RWPE1 (cell line): ENCODE measurements at regions not wholly inside any gene's neighbourhood (a gene's known extent, or its start where the extent isn't known, plus 50 kb on each side); places are given as distances from the start of the nearest gene placed in this dataset.

ENCODE experiments used
- CTCF ChIA-PET: fragments of 350-600 bp; sonication (Branson Sonifier 250); formaldehyde crosslinking; extraction: SDS; loops from one replicate; lab custom pipeline; 2021; lab: Yijun Ruan, JAX
- POLR2A ChIA-PET: fragments of 400-600 bp; formaldehyde crosslinking; extraction: SDS; loops from one replicate; lab custom pipeline; 2020; ENCODE audit warnings: antibody characterized with exemption; ENCODE audit not compliant: low non-redundant PET; lab: Yijun Ruan, JAX
- DNase-seq: peaks from one replicate; pipeline ENCODE4 v3.0.0; 2012; ENCODE audit warnings: low spot score
- H3K27ac ChIP-seq: fragments of 450-650 bp; 2 replicates; pipeline ENCODE4 v1.5.1; 2017
- CTCF ChIP-seq: fragments of 450-650 bp; conservative IDR thresholded peaks from 2 replicates; pipeline ENCODE4 v1.5.1; 2017; ENCODE audit warnings: low read depth, mild to moderate bottlenecking

GRCh38 chr12:23126794-23127193 lies 501.8 kb downstream of the ETNK1 start:
- H3K27ac ChIP-seq: no peak overlapping the region
- no peak for DNase-seq
- ChIA-PET CTCF (no interaction called here), POLR2A (no interaction called here)
- no peak for TF ChIP-seq CTCF

- DNase-seq: no peak
- H3K27ac ChIP-seq: no peak overlapping the region
- TF ChIP-seq CTCF: no peak
- CTCF ChIA-PET: no interaction called here
- POLR2A ChIA-PET: no interaction called here
Observed at GRCh38 chr12:23127701-23128100, 502.7 kb downstream of the ETNK1 start.

- ChIA-PET POLR2A (no interaction called here), CTCF (no interaction called here)
- no peak for TF ChIP-seq CTCF
- H3K27ac ChIP-seq: no peak overlapping the region
- DNase-seq: no peak
Observed at GRCh38 chr12:23128462-23128861, 503.5 kb downstream of the ETNK1 start.

GRCh38 chr12:23132357-23132756 lies 507.4 kb downstream of the ETNK1 start:
- POLR2A ChIA-PET: no interaction called here
- no peak for DNase-seq
- TF ChIP-seq CTCF: no peak
- H3K27ac ChIP-seq: no peak overlapping the region
- CTCF ChIA-PET: no interaction called here

GRCh38 chr12:23133471-23133870 lies 508.5 kb downstream of the ETNK1 start:
- CTCF ChIA-PET: no interaction called here
- no peak for TF ChIP-seq CTCF
- POLR2A ChIA-PET: no interaction called here
- H3K27ac ChIP-seq: no peak overlapping the region
- no peak for DNase-seq

- no peak overlapping the region for H3K27ac ChIP-seq
- TF ChIP-seq CTCF: no peak
- ChIA-PET POLR2A (no interaction called here), CTCF (no interaction called here)
- DNase-seq: no peak
Observed at GRCh38 chr12:23139026-23139425, 514.1 kb downstream of the ETNK1 start.

- CTCF ChIA-PET: no interaction called here
- TF ChIP-seq CTCF: no peak
- POLR2A ChIA-PET: no interaction called here
- DNase-seq: no peak
- H3K27ac ChIP-seq: no peak overlapping the region
Observed at GRCh38 chr12:23140710-23141109, 515.7 kb downstream of the ETNK1 start.
